Mucosa of gallbladder (tissue), 1 donor: ENCODE measurements at regions not wholly inside any gene's neighbourhood (a gene's known extent, or its start where the extent isn't known, plus 50 kb on each side); places are given as distances from the start of the nearest gene placed in this dataset.
"Not testable (repeated sequence)": the region's sequence is repeated elsewhere in the genome, so short reads cannot be mapped to it uniquely, and the experiment has no call there.

Experiments used
- DNase-seq: peaks from one replicate; pipeline ENCODE4 v3.0.0-alpha.2; 2020; ENCODE audit warnings: low spot score
- donor health status: DM: no; HTN: no; CAD: no.

DNA sequence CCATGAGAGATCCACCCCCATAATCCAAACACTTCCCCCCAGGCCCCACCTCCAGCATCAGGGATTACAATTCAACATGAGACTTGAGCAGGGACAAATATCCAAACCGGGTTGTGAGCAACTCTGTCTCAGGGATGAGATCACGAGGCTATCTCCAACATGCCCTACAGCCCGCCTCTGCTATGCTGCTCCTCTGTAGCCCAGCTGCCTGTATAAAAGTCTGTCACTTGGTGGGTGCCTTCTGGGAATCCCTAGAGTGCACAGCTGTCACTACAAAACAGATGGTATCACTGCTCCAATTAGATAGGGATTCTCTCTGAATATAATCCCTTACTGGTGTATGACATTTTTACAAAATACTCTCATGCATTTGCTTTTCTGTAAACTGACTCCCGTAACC is 114.9 kb upstream of the NANOS1 start:
- DNase-seq, result no peak

DNA sequence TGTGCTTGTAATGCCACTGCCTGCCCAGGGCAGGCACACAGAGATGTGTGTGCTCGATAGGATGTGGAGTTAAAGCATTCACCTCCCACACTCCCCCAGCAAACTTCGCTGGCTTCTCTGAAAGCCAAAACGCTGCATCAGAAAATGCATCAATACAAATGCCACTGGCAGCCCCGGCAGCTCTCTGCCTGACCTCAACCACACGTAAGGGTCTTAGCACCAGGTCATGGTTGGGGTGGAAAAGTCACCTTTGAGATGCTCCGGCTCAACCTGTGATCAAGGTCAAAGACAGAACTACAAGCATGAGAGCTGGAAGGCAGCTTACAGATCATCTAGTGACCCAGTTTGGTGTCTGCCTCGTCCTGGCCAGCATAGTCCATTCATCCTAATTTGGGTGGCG is 114.4 kb upstream of the NANOS1 start:
- no peak for DNase-seq

DNA sequence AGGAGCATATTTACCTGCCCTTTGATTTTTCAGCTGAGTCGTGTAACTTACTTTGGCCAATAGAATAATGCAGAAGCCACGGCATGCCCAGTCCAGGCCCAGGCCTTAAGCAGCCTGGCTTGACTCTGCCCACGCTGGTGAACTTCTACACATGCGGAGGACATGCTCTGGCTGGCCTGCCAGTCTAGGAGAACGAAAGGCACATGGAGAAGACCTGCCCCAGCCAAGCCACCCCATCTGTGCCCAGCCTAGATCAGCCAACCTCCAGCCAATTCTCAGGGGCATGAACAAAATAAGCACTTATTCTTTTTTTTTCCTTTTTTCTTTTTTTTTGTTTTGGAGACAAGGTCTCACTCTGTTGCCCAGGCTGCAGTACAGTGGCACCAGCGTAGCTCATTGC is 112.7 kb upstream of the NANOS1 start:
- no peak for DNase-seq

DNA sequence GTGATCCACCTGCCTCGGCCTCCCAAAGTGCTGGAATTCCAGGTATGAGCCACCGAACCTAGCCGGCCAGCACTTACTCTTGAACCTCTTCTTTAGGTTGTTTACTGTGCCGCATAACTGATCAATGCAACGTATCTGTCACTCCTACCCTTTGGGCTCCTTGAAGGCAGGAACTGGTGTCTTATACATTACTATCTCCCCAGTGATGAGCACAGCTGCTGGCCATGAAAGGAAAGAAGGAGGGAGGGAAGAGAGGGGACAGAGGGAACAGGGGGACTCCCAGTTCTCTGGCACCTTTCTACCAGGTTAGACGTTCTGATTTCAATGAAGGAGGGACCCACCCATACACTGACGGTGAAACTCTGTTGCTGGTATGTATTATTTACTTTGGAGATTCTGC is 111.8 kb upstream of the NANOS1 start:
- no peak for DNase-seq

DNA sequence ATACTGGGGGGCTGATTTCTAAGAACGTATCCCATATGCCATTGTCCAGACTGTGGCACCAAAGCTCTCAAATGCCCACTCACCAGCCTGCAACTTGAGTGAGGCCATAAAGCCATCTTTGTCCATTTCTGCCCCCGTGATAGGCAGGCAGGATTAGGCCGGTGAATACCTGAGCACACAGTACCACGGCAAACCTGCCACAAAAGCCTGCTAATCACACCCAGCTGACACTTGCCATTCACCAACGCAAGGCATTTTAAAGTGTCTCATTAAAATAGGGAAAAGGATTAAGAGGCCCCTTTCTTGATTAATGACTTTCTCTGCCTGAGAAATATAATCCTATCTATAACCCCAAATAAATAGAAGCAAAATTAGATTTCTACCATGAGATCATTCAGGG is 111.4 kb upstream of the NANOS1 start:
- no peak for DNase-seq

DNA sequence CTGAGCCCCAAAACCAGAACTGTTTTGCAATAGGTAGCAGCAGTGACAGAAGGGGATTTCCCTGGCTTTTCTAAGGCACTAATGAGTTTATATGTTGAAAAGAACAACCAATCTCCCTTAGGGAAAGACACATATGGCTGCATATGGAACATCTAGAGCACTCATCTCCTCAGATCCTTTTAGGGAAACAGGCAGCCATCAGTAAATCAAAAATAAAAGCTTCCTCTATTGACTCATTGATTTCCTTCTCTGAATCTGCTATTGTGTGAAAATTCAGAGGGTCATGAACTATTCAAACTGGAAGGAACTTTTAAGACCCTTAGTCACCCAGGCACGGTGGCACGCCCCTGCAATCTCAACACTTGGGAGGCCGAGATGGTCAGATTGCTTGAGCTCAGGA is 110.9 kb upstream of the NANOS1 start:
- DNase-seq, result no peak

DNA sequence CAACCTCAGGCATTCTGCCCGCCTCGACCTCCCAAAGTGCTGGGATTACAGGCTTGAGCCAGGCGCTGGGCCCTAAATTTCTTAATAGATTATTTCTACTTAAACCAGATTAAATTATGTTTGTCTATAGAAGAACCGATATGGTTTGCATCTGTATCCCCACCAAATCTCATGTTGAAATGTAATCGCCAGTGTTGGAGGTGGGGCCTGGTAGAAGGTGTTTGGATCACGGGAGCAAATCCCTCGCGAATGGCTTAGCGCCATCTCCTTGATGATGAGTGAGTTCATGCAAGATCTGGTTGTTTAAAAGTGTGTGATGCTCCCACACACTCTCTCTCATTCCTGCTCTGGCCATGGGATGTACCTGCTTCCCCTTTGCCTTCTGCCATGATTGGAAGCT is 109.3 kb upstream of the NANOS1 start:
- no peak for DNase-seq

DNA sequence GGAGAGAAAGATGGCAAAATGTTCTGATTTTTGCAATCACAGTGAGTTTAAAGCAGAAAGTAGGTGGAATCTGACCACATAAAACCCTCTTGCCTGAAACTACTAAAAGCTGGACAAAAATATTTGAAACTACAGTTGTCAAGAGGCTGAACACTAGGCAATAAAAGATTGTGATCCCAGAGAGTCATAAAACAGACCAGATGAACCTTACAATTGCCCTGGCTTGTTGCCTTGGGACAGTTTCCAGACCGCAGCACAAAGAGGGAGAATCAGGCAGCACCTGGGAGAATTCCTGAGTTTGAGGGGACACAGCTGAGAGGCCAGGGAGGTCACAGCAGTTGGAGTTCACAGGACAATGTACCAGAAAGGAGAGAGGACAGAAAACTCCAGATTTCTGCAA is 107.3 kb upstream of the NANOS1 start:
- no peak for DNase-seq

DNA sequence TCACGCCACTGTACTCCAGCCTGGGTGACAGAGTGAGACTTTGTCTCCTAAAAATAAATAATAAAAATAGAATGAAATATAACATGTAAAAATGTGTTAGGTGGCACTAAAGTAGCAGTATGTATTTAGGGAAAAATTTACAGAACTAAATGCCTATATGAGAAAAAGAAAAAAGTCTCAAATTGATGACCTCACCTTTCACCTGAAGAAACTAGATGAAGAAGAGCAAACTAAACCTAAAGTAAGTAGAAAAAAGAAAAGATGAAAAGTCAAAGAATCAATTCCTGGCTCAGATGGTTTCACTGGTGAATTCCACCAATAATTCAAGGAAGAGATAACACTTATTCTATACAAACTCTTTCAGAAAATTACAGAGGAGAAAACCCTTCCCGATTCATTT is 106.5 kb upstream of the NANOS1 start:
- no peak for DNase-seq

DNA sequence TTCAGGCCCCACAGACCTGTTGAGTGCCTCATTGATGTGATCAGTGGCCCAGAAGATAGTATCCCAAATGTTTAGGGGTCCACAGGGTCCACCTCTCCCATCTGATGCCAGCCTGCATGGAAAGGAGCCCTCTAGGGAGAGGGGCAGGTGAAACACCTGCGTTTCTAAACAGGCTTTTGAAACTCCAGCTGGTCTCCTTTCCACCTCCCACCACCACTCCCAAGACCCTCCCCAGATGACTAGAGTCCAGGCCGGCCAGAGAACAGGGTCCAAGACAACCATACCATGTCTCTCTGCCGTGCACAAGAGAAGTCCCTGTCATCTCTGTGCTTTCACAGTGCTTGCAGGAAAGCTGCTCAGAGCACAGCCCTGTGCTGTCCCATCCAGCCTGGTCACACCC is 105.0 kb upstream of the NANOS1 start:
- no peak for DNase-seq

DNA sequence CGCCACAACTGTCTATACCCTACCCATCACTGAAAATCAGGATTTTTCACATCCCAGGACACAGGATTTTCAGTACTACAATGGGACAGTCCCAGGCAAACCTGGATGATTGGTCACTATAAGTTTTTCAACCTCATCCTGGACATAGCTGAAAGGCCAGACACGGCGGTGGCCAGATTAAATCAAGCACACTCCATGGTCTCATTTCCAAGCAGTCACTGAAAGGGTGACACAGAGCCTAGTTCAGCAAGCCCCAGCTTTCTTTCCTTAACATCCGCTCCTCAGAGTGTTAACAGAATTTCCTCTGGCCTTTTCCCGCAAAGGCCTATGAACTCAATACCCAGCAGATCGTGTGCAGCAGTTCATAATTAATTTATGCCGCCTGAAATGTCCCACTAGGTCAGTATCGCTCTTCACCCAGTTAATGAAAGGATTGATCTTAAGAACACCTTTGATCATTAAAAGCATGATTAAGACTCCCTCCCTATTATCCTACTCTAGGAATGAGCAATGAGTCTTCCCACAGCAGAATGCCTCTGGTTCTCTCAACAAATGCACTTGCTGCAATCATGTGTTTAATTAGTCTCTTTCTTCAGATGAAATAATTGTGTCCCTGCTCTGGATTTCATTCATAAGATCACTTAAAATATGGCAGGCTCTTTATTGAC is 104.0 kb upstream of the NANOS1 start:
- no peak for DNase-seq

DNA sequence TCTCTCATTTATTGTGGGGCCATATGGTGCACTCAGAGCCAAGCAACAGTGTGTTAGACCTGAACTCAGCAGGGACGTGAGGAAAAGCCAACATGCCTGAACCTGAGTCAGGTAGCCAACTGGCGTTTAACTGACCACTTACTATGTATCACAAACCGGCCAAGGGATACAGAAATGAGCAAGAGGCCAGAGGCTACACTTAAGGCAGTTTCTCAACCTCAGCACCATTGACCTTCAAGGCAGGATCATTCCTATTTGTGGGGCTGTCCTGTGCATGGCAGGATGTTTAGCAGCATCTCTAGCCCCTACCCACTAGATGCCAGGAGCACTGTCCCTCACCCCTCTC is 103.5 kb upstream of the NANOS1 start:
- DNase-seq, result no peak

DNA sequence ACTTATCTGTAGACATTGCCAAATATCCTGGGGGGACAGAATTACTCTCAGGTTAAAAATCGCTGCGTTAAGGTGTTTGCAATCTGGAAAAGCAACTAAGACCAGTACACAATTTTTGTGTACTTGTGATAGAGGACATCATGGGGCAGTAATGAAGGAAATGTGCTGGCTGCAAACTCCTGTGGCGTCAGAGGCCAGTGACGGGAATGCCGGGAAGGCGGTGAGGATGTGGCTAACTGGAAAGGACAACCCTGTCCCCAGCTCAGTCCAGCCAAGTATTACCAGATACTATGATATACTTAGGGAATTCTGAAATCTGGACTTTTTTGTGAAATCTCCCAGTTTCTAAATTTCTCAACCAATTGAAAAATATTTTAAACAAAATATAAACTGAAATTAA is 103.1 kb upstream of the NANOS1 start:
- DNase-seq, result no peak

DNA sequence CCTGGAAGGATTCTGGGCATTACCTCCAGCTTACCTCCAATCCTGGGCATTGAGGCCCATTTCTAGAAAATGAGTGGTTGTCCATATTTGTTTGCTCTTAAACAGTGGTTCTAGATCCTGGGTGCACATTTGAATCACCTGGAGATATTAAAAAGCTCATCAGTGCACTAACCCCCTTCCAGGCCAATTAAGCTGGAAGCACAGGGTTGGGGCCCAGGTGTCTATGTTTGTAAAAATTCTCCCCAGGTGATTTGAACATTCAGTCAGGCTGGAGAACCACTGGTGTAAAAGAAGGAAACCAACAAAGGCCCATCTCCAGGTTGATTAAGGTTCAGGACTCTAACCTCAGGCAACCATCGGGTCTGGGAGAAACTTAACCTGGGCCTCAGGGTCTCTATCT is 102.6 kb upstream of the NANOS1 start:
- DNase-seq, result no peak

DNA sequence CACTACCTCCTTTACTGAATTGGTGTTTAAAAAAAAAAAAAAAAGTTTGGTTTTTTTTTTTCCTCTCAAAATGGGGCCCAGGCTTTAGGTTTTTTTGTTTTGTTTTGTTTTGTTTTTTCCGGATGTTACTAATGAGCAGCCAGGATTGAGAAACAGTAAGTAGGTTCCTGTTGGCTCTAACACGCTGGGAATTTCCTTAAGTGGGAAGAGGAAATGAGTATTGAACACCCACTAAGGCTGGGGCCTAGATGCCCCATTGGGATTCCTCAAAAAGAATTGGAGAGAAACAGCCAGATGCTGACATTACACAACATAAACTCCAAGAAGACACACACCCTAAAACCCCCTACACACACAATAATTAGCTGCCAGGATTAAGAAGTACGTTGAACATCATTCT is 102.2 kb upstream of the NANOS1 start:
- DNase-seq, result no peak

DNA sequence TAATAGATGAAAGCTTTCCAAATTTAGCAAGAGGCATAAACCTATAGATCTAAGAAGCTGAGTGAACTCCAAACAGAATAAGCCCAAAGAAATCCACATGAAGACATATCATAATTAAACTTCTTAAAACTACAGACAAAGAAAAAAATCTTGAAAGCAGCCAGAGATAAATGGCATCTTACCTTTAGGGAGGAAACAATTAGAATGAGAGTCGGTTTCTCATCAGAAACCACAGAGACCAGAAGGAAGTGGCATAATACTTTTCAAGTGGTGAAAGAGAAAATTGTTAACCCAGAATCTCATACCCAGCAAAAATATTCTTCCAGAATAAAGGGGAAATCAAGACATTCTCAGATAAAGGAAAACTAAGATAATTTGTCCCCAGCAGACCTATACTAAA is 98.9 kb upstream of the NANOS1 start:
- DNase-seq, result no peak

DNA sequence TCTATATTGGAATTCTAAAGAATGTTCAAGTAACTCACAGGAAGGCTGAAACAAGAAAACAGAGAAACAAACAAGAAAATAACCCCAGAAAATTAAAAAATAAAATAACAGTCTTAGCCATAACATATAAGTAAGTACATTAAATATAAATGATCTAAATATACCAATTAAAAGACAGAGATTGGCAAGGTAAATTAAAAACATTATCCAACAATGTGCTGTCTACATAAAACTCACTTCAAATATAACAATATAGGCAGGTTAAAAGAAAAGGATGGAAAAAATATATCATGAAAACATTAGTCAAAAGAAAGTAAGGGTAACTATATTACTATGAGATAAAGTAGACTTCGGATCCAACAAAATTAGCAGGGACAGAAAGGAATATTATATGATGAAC is 98.1 kb upstream of the NANOS1 start:
- DNase-seq, result no peak

DNA sequence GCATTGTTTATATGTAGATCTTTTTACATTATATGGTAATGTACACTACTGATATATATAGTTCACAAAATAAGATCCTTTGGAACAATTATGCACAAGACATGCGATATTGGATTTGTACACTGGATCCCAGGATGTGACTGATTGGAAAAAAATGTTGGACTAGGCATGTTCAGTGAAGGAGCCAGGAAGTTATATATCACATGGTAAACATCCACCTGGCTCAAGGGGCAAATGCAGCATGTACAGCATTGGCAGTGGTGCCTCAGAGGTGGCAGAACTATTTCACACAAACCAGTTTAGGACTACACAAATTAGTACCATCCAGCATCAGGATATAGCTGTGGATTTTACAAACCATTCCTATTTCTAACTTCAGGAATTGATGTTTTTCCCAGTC is 97.4 kb upstream of the NANOS1 start:
- DNase-seq, result not testable (repeated sequence)

DNA sequence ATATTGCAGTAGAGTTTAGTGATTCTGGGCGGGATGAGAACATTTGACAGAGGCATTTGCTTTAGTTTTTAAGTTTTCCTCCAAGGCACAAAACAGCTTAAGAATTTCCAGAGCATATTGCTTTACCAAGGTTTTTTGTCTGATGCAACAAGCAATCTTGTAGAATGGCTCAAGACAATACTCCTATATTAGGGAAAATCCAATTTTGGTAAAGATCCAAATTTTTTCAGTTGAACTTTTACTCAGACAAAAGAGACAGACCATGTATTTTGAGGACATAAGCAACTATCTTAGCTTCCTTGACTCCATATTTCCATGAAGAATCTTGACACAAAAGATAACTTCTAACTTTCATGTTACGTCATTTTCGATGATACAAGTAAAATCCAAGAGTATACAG is 92.3 kb upstream of the NANOS1 start:
- DNase-seq, result no peak

DNA sequence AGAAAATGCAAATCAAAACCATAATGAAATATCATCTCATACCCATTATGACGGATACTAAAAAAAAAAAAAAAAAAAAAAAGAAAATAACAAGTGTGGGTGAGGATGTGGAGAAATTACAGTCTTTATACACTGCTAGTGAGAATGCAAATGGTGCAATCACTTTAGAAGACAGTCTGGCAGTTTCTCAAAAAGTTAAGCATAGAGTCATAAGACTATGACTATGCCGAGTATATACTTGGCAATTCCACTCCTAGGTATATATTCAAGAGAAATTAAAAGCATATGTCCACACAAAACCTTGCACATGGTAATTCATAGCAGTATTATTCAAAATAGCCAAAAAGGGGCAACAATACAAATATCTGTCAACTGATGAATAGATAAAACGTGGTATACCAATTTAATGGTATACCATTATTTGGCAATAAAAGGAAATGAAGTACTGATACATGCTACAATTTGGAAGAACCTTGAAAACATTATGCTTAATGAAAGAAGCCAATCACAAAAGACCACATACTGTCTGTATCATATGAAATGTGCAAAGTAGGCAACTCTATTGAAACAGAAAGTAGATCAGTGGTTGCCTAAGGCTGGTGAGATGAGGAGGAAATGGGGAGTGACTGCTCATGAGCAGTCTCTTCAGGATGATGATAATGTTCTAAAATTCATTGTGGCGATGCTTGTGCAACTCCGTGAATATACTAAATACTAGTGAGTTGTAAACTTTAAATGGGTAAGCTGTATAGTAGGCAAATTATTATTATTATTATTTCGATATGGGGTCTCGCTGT is 90.1 kb upstream of the NANOS1 start:
- DNase-seq, result no peak

DNA sequence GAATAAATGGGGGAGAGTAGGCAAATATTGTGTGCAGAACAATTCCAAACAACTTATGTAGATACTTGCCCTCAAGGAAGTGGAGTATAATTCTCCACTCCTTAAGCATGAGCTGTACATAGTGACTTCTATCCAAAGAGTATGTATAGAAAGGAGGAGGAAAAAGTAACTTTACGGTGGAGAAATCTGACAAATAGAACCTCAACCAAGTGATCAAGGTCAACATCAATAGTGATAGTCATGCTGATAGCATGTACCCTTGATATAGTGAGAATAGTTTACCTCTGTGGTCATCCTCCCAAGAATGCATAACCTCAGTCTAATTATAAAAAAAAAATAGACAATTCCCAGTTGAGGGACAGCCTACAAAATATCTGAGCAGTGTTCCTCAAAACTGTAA is 89.1 kb upstream of the NANOS1 start:
- no peak for DNase-seq

DNA sequence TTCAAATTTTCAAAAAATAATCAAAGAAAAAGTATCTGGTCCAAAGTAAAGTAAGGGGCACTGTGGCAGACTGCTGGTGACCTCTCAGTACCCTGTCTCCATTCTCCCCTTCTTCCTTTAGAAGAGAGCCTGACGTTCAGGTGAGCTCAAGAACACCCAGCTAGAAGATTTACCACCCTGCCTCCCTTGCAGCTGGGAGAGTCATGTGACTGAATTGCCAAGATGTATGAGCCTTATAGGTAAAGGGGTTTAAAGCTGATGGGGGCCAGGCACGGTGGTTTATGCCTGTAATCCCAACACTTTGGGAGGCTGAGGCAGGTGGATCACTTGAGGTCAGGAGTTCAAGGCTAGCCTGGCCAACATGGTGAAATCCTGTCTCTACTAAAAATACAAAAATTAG is 86.3 kb upstream of the NANOS1 start:
- DNase-seq, result no peak

DNA sequence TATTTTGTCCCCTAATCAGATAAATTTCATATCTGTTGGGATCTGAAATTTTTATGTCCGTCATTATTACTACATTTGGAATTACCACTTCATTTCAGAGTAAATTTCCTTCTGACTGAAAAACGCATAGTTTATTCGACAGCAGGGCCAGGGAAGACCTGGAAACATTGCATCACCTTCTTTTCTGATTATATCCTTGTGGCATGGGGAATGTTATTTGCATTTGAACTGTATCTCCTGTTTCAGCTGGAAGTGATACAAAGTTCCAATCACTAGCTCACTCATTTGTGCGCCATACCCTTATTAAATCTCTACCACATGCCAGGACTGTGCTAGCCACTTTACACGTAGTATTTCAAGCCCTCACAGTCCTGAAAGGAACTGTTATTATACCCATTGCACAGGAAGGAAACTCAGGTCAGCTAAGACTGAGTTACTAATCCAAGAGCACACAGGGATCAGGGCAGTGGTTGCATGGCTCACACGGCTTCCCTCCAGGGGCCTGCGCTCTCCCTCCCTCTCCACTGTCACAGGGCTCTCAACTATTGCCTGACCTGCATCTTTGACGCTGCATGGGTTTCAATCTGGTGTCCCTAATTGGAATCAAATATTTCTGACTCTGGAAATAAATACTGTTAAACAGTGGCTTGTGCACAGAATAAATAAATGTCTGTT is 84.4 kb upstream of the NANOS1 start:
- DNase-seq, result no peak
